RPMI7951 (cell line): ENCODE measurements at regions not wholly inside any gene's neighbourhood (a gene's known extent, or its start where the extent isn't known, plus 50 kb on each side); places are given as distances from the start of the nearest gene placed in this dataset.
A peak's percentile ranks its signal among the peaks of the same experiment; 100 is the strongest.

Experiments
- DNase-seq: peaks from one replicate; pipeline ENCODE4 v3.0.0-alpha.2; 2012; ENCODE audit warnings: low read depth

- DNase-seq: no peak
Observed at GRCh38 chr10:3412646-3413045, 240.1 kb upstream of the PITRM1 start.

- DNase-seq: no peak
Observed at GRCh38 chr10:3412071-3412582, 239.5 kb upstream of the PITRM1 start.

- DNase-seq: no peak
Observed at GRCh38 chr10:3411044-3411443, 238.5 kb upstream of the PITRM1 start.

GRCh38 chr10:3409928-3410327, 237.3 kb upstream of the PITRM1 start:
- DNase-seq: no peak

GRCh38 chr10:3408603-3409365, 236.2 kb upstream of the PITRM1 start:
- no peak for DNase-seq

- no peak for DNase-seq
Observed at GRCh38 chr10:3407208-3407607, 234.6 kb upstream of the PITRM1 start.

- no peak for DNase-seq
Observed at GRCh38 chr10:3406556-3406955, 234.0 kb upstream of the PITRM1 start.

- DNase-seq: no peak
Observed at GRCh38 chr10:3404381-3404780, 231.8 kb upstream of the PITRM1 start.

GRCh38 chr10:3402187-3402751, 229.7 kb upstream of the PITRM1 start:
- DNase-seq: peak; percentile 77

- peak; percentile 90 for DNase-seq
Observed at GRCh38 chr10:3401491-3401938, 228.9 kb upstream of the PITRM1 start.

GRCh38 chr10:3400348-3400747, 227.8 kb upstream of the PITRM1 start:
- DNase-seq: peak; percentile 43

GRCh38 chr10:3399756-3400155, 227.2 kb upstream of the PITRM1 start:
- DNase-seq: peak; percentile 81

GRCh38 chr10:3398825-3399646, 226.5 kb upstream of the PITRM1 start:
- DNase-seq: peak; percentile 98

- DNase-seq: no peak
Observed at GRCh38 chr10:3397846-3398245, 225.3 kb upstream of the PITRM1 start.

- peak; percentile 63 for DNase-seq
Observed at GRCh38 chr10:3397231-3397630, 224.6 kb upstream of the PITRM1 start.

- DNase-seq: no peak
Observed at GRCh38 chr10:3396116-3396515, 223.5 kb upstream of the PITRM1 start.

- DNase-seq: no peak
Observed at GRCh38 chr10:3395458-3395861, 222.9 kb upstream of the PITRM1 start.

- DNase-seq: no peak
Observed at GRCh38 chr10:3395041-3395440, 222.5 kb upstream of the PITRM1 start.

GRCh38 chr10:3393958-3394357, 221.4 kb upstream of the PITRM1 start:
- peak; percentile 62 for DNase-seq

- no peak for DNase-seq
Observed at GRCh38 chr10:3391657-3392056, 219.1 kb upstream of the PITRM1 start.

GRCh38 chr10:3389130-3389529, 216.5 kb upstream of the PITRM1 start:
- peak; percentile 24 for DNase-seq

GRCh38 chr10:3385487-3385886, 212.9 kb upstream of the PITRM1 start:
- no peak for DNase-seq
